ENCODE measurements at regions not wholly inside any gene's neighbourhood (a gene's known extent, or its start where the extent isn't known, plus 50 kb on each side); places are given as distances from the start of the nearest gene placed in this dataset.
A peak's percentile ranks its signal among the peaks of the same experiment; 100 is the strongest.

- DNase-seq (ENCODE audit: low read depth) = no peak
- no peak for TF ChIP-seq CTCF (conservative IDR thresholded peaks at IDR 0.05; ENCODE audit: low read depth, low read length)
- no peak overlapping the region for H3K4me3 ChIP-seq (ENCODE audit: low read depth, low read length)
Measured at GRCh38 chr3:25293736-25294135, 134.3 kb upstream of the RARB start.

GRCh38 chr3:25294169-25294805 lies 133.8 kb upstream of the RARB start:
- no peak for TF ChIP-seq CTCF (conservative IDR thresholded peaks at IDR 0.05; ENCODE audit: low read depth, low read length)
- no peak overlapping the region for H3K4me3 ChIP-seq (ENCODE audit: low read depth, low read length)
- DNase-seq (ENCODE audit: low read depth) = no peak

- no peak for DNase-seq (ENCODE audit: low read depth)
- no peak for TF ChIP-seq CTCF (conservative IDR thresholded peaks at IDR 0.05; ENCODE audit: low read depth, low read length)
- H3K4me3 ChIP-seq (ENCODE audit: low read depth, low read length) = no peak overlapping the region
Measured at GRCh38 chr3:25297667-25298585, 130.1 kb upstream of the RARB start.

- DNase-seq (ENCODE audit: low read depth) = peak; percentile 39
Measured at GRCh38 chr3:25300141-25300540, 127.9 kb upstream of the RARB start.

GRCh38 chr3:25304916-25305315 lies 123.1 kb upstream of the RARB start:
- TF ChIP-seq CTCF (conservative IDR thresholded peaks at IDR 0.05; ENCODE audit: low read depth, low read length) = no peak
- H3K4me3 ChIP-seq (ENCODE audit: low read depth, low read length) = no peak overlapping the region
- DNase-seq (ENCODE audit: low read depth) = no peak

More at GRCh38 chr3:25300141-25300540, 127.9 kb upstream of the RARB start:
- TF ChIP-seq CTCF (conservative IDR thresholded peaks at IDR 0.05; ENCODE audit: low read depth, low read length) = no peak
- H3K4me3 ChIP-seq (ENCODE audit: low read depth, low read length) = no peak overlapping the region

GRCh38 chr3:25306066-25306465 lies 122.0 kb upstream of the RARB start:
- H3K4me3 ChIP-seq (ENCODE audit: low read depth, low read length) = no peak overlapping the region
- no peak for DNase-seq (ENCODE audit: low read depth)
- no peak for TF ChIP-seq CTCF (conservative IDR thresholded peaks at IDR 0.05; ENCODE audit: low read depth, low read length)

Data from epithelial cell of proximal tubule (primary cell).